WTC11 (cell line): ENCODE measurements at regions not wholly inside any gene's neighbourhood (a gene's known extent, or its start where the extent isn't known, plus 50 kb on each side); places are given as distances from the start of the nearest gene placed in this dataset.

ENCODE experiments used
- ATAC-seq: fragments of 200-7000 bp; cut with Tn5 transposase; 2 replicates; pipeline ENCODE4 v1.10.0; 2021; ENCODE audit warnings: mild to moderate bottlenecking, moderate library complexity
- CTCF ChIA-PET: fragments of 300-600 bp; sonication (Branson Sonifier 250); formaldehyde crosslinking; loops from one replicate; lab custom pipeline; 2021; ENCODE audit warnings: antibody characterized with exemption; lab: Charles Lee
- POLR2A ChIA-PET: fragments of 350-600 bp; sonication (Branson Sonifier 250); formaldehyde crosslinking; loops from one replicate; lab custom pipeline; 2021; ENCODE audit warnings: antibody characterized with exemption; lab: Charles Lee
- DNase-seq: peaks from one replicate; pipeline ENCODE4 v3.0.0; 2021; ENCODE audit warnings: low spot score
- H3K27ac Mint-ChIP-seq: 2 replicates; pipeline ENCODE4 v1.8.0; 2021; ENCODE audit warnings: mixed read lengths
- H3K27me3 Mint-ChIP-seq: 2 replicates; pipeline ENCODE4 v1.8.0; 2021; ENCODE audit warnings: low read depth, mild to moderate bottlenecking, moderate library complexity, mixed read lengths
- H3K36me3 Mint-ChIP-seq: 2 replicates; pipeline ENCODE4 v1.8.0; 2021; ENCODE audit warnings: mixed read lengths
- H3K4me1 Mint-ChIP-seq: 2 replicates; pipeline ENCODE4 v1.8.0; 2022; ENCODE audit warnings: mixed read lengths
- H3K4me3 Mint-ChIP-seq: 2 replicates; pipeline ENCODE4 v1.8.0; 2021; ENCODE audit warnings: mild to moderate bottlenecking, moderate library complexity, mixed read lengths
- H3K9me3 Mint-ChIP-seq: 2 replicates; pipeline ENCODE4 v1.8.0; 2021; ENCODE audit warnings: mixed read lengths
- ATF1 ChIP-seq: sonication (generic); formaldehyde crosslinking; IDR thresholded peaks from 2 replicates; pipeline ENCODE4 v1.8.1; 2023; ENCODE audit warnings: mild to moderate bottlenecking, moderate library complexity, missing genetic modification reagents
- E2F1 ChIP-seq: sonication (generic); formaldehyde crosslinking; IDR thresholded peaks from 2 replicates; pipeline ENCODE4 v1.8.0; 2022; ENCODE audit warnings: mild to moderate bottlenecking, missing genetic modification reagents
- ELF4 ChIP-seq: sonication (generic); formaldehyde crosslinking; IDR thresholded peaks from 2 replicates; pipeline ENCODE4 v1.8.1; 2022; ENCODE audit warnings: low read depth, mild to moderate bottlenecking, moderate library complexity, missing genetic modification reagents
- GTF2I ChIP-seq: fragments of 250-450 bp; sonication (Bioruptor Pico); conservative IDR thresholded peaks from 2 replicates; pipeline ENCODE4 v1.4.0; 2021; ENCODE audit warnings: mild to moderate bottlenecking
- HMGA2 ChIP-seq: fragments of 250-450 bp; sonication (Bioruptor Pico); IDR thresholded peaks from 2 replicates; pipeline ENCODE4 v1.4.0; 2021; ENCODE audit warnings: mild to moderate bottlenecking, moderate library complexity
- OVOL2 ChIP-seq: fragments of 250-450 bp; sonication (Bioruptor Pico); IDR thresholded peaks from 2 replicates; pipeline ENCODE4 v1.9.0; 2021; ENCODE audit warnings: mild to moderate bottlenecking, borderline replicate concordance
- TCF7 ChIP-seq: sonication (generic); formaldehyde crosslinking; IDR thresholded peaks from 2 replicates; pipeline ENCODE4 v1.8.0; 2022; ENCODE audit warnings: mild to moderate bottlenecking, low read depth, missing genetic modification reagents, moderate library complexity
- TEAD4 ChIP-seq: sonication (generic); formaldehyde crosslinking; IDR thresholded peaks from 2 replicates; pipeline ENCODE4 v1.8.0; 2022; ENCODE audit warnings: mild to moderate bottlenecking, missing genetic modification reagents
- USF2 ChIP-seq: sonication (generic); formaldehyde crosslinking; IDR thresholded peaks from 2 replicates; pipeline ENCODE4 v1.8.1; 2023; ENCODE audit warnings: mild to moderate bottlenecking, missing genetic modification reagents, moderate library complexity
- ZBTB21 ChIP-seq: sonication (generic); formaldehyde crosslinking; IDR thresholded peaks from 2 replicates; pipeline ENCODE4 v1.8.1; 2023; ENCODE audit warnings: mild to moderate bottlenecking, missing genetic modification reagents, borderline replicate concordance
- TF ChIP-seq, protein P1 (sequence below): sonication (generic); formaldehyde crosslinking; IDR thresholded peaks from 2 replicates; pipeline ENCODE4 v1.8.0; 2023; ENCODE audit warnings: missing genetic modification reagents
- TF ChIP-seq, protein P2 (sequence below): sonication (generic); formaldehyde crosslinking; IDR thresholded peaks from 2 replicates; pipeline ENCODE4 v1.8.0; 2022; ENCODE audit warnings: mild to moderate bottlenecking, missing genetic modification reagents
- TF ChIP-seq, protein P3 (sequence below): sonication (generic); formaldehyde crosslinking; IDR thresholded peaks from 2 replicates; pipeline ENCODE4 v1.8.1; 2022; ENCODE audit warnings: missing genetic modification reagents, borderline replicate concordance
- TF ChIP-seq, protein P4 (sequence below): sonication (generic); formaldehyde crosslinking; IDR thresholded peaks from 2 replicates; pipeline ENCODE4 v1.8.0; 2023; ENCODE audit warnings: mild to moderate bottlenecking, missing genetic modification reagents
- TF ChIP-seq, protein P5 (sequence below): fragments of 250-450 bp; sonication (Bioruptor Pico); IDR thresholded peaks from 2 replicates; pipeline ENCODE4 v1.9.0; 2021; ENCODE audit warnings: moderate library complexity, mild to moderate bottlenecking, inconsistent platforms, borderline replicate concordance
- TF ChIP-seq, protein P6 (sequence below): sonication (generic); formaldehyde crosslinking; IDR thresholded peaks from 2 replicates; pipeline ENCODE4 v1.8.1; 2023; ENCODE audit warnings: mild to moderate bottlenecking, missing genetic modification reagents
- TF ChIP-seq, protein P7 (sequence below): sonication (generic); formaldehyde crosslinking; IDR thresholded peaks from 2 replicates; pipeline ENCODE4 v1.8.1; 2023; ENCODE audit warnings: mild to moderate bottlenecking, missing genetic modification reagents

DNA sequence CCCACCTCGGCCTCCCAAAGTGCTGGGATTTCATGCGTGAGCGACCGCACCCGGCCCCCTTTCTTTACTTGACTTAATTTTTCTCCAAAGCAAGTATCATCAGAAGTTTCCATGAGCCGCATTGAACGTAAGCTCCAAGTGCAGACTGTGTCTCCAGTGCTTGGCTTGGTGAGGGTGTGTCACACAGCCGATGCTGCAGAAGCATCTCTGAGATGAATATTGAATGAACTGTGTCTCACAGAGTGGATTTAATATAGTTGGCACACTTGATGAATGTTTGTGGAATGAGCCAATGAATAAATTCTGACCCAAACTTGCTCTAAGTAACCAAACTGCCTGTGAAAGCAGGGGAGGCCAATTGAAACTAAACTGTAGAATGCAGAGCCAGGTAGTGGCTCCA lies 159.4 kb upstream of the KBTBD8 start:
- CTCF ChIA-PET, result no interaction called here
- no peaks in the 10 kb centered on the region for H3K36me3 Mint-ChIP-seq
- peaks cover 3% of the 10 kb centered on the region; the same call in 1 of the 2 replicates for H3K9me3 Mint-ChIP-seq
- no peak overlapping the region for H3K4me3 Mint-ChIP-seq
- TF ChIP-seq E2F1 (CRISPR knock-in tag) (no peak), OVOL2 (CRISPR knock-in tag) (no peak), HMGA2 (CRISPR knock-in tag) (no peak), GTF2I (CRISPR knock-in tag) (no peak), ELF4 (CRISPR knock-in tag) (no peak), ATF1 (CRISPR knock-in tag) (no peak), ZBTB21 (no peak), TCF7 (CRISPR knock-in tag) (no peak), TEAD4 (CRISPR knock-in tag) (no peak), USF2 (no peak)
- TF ChIP-seq, protein P1, sequence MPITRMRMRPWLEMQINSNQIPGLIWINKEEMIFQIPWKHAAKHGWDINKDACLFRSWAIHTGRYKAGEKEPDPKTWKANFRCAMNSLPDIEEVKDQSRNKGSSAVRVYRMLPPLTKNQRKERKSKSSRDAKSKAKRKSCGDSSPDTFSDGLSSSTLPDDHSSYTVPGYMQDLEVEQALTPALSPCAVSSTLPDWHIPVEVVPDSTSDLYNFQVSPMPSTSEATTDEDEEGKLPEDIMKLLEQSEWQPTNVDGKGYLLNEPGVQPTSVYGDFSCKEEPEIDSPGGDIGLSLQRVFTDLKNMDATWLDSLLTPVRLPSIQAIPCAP, result no peak
- TF ChIP-seq, protein P2, sequence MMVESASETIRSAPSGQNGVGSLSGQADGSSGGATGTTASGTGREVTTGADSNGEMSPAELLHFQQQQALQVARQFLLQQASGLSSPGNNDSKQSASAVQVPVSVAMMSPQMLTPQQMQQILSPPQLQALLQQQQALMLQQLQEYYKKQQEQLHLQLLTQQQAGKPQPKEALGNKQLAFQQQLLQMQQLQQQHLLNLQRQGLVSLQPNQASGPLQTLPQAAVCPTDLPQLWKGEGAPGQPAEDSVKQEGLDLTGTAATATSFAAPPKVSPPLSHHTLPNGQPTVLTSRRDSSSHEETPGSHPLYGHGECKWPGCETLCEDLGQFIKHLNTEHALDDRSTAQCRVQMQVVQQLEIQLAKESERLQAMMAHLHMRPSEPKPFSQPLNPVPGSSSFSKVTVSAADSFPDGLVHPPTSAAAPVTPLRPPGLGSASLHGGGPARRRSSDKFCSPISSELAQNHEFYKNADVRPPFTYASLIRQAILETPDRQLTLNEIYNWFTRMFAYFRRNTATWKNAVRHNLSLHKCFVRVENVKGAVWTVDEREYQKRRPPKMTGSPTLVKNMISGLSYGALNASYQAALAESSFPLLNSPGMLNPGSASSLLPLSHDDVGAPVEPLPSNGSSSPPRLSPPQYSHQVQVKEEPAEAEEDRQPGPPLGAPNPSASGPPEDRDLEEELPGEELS (CRISPR knock-in tag), result no peak
- TF ChIP-seq, protein P3, sequence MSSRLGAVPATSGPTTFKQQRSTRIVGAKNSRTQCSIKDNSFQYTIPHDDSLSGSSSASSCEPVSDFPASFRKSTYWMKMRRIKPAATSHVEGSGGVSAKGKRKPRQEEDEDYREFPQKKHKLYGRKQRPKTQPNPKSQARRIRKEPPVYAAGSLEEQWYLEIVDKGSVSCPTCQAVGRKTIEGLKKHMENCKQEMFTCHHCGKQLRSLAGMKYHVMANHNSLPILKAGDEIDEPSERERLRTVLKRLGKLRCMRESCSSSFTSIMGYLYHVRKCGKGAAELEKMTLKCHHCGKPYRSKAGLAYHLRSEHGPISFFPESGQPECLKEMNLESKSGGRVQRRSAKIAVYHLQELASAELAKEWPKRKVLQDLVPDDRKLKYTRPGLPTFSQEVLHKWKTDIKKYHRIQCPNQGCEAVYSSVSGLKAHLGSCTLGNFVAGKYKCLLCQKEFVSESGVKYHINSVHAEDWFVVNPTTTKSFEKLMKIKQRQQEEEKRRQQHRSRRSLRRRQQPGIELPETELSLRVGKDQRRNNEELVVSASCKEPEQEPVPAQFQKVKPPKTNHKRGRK (CRISPR knock-in tag), result no peak
- TF ChIP-seq, protein P4, sequence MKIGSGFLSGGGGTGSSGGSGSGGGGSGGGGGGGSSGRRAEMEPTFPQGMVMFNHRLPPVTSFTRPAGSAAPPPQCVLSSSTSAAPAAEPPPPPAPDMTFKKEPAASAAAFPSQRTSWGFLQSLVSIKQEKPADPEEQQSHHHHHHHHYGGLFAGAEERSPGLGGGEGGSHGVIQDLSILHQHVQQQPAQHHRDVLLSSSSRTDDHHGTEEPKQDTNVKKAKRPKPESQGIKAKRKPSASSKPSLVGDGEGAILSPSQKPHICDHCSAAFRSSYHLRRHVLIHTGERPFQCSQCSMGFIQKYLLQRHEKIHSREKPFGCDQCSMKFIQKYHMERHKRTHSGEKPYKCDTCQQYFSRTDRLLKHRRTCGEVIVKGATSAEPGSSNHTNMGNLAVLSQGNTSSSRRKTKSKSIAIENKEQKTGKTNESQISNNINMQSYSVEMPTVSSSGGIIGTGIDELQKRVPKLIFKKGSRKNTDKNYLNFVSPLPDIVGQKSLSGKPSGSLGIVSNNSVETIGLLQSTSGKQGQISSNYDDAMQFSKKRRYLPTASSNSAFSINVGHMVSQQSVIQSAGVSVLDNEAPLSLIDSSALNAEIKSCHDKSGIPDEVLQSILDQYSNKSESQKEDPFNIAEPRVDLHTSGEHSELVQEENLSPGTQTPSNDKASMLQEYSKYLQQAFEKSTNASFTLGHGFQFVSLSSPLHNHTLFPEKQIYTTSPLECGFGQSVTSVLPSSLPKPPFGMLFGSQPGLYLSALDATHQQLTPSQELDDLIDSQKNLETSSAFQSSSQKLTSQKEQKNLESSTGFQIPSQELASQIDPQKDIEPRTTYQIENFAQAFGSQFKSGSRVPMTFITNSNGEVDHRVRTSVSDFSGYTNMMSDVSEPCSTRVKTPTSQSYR, result no peak
- TF ChIP-seq, protein P5, sequence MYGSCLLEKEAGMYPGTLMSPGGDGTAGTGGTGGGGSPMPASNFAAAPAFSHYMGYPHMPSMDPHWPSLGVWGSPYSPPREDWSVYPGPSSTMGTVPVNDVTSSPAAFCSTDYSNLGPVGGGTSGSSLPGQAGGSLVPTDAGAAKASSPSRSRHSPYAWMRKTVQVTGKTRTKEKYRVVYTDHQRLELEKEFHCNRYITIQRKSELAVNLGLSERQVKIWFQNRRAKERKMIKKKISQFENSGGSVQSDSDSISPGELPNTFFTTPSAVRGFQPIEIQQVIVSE (CRISPR knock-in tag), result no peak
- TF ChIP-seq, protein P6, sequence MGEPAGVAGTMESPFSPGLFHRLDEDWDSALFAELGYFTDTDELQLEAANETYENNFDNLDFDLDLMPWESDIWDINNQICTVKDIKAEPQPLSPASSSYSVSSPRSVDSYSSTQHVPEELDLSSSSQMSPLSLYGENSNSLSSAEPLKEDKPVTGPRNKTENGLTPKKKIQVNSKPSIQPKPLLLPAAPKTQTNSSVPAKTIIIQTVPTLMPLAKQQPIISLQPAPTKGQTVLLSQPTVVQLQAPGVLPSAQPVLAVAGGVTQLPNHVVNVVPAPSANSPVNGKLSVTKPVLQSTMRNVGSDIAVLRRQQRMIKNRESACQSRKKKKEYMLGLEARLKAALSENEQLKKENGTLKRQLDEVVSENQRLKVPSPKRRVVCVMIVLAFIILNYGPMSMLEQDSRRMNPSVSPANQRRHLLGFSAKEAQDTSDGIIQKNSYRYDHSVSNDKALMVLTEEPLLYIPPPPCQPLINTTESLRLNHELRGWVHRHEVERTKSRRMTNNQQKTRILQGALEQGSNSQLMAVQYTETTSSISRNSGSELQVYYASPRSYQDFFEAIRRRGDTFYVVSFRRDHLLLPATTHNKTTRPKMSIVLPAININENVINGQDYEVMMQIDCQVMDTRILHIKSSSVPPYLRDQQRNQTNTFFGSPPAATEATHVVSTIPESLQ (CRISPR knock-in tag), result no peak
- TF ChIP-seq, protein P7, sequence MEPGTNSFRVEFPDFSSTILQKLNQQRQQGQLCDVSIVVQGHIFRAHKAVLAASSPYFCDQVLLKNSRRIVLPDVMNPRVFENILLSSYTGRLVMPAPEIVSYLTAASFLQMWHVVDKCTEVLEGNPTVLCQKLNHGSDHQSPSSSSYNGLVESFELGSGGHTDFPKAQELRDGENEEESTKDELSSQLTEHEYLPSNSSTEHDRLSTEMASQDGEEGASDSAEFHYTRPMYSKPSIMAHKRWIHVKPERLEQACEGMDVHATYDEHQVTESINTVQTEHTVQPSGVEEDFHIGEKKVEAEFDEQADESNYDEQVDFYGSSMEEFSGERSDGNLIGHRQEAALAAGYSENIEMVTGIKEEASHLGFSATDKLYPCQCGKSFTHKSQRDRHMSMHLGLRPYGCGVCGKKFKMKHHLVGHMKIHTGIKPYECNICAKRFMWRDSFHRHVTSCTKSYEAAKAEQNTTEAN (CRISPR knock-in tag), result no peak
- POLR2A ChIA-PET, result no interaction called here
- peaks cover 10% of the 10 kb centered on the region for H3K4me1 Mint-ChIP-seq
- no peaks in the 10 kb centered on the region; the same call in none of the 2 replicates for H3K27me3 Mint-ChIP-seq
- ATAC-seq (no peak), DNase-seq (no peak)
- no peak overlapping the region for H3K27ac Mint-ChIP-seq
